ENCODE measurements at regions not wholly inside any gene's neighbourhood (a gene's known extent, or its start where the extent isn't known, plus 50 kb on each side); places are given as distances from the start of the nearest gene placed in this dataset.
"Not testable (repeated sequence)": the region's sequence is repeated elsewhere in the genome, so short reads cannot be mapped to it uniquely, and the experiment has no call there.

DNA sequence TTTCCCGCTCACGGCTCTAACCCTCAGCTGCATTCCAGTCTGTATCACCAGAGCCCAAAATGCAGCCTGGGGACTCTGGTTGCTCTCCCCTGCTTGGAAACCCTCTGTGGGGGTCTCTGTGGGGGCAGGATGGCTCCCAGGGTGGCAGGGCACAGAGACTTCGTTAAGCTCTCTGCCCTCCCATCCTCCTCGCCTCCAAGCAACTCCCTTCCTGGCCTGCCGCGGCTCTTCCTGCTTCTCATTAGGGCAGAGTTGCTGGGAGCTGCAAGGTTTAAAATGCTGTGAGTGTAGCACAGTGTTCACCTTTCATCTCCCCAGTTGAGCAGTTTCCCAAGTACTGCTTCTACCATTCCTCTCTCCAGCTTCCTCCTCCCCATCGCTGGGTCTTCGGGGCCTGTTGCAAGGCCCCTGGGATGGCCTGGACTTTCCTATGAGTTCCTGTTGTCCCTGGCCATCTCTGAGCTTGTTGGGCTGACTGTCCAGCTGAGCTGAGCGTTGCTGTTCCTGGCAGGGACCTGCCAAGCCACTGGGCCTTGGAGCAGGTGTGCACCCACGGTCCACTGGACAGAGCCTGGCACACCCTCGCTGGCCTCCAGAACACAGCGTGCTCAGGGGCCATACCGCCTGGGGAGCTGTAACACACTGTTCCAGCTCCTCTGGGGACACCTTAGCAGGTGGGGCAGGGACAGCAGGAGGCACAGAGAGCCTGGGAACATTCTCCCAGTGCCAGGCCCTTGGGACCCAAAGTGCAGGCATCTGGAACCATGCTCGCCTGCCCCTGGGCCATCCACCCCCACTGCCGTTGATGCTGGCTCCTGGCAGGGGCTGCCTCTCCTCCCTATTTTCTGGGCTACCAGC lies 188.4 kb downstream of the C9orf50 start:
- DNase-seq (ENCODE audit: low read depth), result no peak

- no peak for DNase-seq (ENCODE audit: low read depth)
Observed at GRCh38 chr9:129430940-129431643, 189.8 kb downstream of the C9orf50 start.

DNA sequence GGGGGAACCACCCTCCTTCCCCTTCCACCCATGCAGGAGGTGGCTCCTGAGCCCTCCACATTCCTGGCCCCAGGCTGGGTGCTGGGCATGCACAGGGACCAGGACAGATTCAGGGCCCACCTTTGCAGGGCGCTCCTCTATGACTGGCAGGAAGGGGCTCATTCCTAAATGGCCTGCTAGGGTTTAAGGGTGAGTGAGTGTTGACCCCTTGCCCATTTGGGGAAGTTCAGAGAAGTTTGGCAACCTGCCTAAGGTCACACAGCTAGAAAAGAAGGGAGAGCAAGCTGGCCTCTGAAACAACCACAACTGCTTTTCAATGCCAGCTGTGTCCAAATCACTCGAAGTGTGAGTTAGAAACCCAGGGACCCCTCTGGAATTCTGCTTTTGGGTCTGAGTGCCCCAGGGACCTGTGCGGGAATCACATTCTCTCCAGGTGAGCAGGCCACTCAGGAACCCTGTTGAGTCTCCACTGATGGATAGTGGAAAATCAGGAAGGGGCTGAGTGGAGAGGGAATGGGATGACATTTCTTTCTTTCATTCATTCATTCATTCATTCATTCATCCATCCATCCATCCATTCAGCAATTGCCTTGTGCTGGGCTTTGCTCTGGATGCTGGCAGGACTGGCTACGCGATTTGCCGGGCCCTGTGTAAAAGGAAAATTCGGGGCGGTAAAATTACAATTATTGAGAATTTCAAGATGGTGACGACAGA lies 191.9 kb downstream of the C9orf50 start:
- DNase-seq (ENCODE audit: low read depth), result no peak

- no peak for DNase-seq (ENCODE audit: low read depth)
Observed at GRCh38 chr9:129427149-129427548, 193.8 kb downstream of the C9orf50 start.

- DNase-seq (ENCODE audit: low read depth), result not testable (repeated sequence)
Observed at GRCh38 chr9:129423755-129424154, 197.1 kb downstream of the C9orf50 start.

DNA sequence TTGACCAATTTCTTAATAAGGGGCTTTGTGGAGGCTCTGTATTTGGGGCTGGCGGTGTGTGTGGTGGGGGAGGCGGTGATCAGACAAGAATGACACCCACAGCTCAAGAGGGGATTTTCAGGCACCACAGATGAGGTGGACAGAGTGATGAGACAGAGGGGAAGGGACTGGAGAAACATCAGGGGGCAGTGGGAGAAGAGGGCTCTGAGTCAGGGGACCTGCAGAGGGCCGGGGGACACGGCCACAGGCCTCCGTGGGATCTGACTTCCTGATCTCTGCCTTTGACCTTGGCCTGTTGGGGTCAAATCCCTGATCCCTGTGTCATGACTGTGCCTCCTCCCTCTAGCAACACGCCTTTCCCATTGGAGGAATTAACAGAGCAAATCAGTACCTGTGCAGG lies 197.7 kb downstream of the C9orf50 start:
- no peak for DNase-seq (ENCODE audit: low read depth)

DNA sequence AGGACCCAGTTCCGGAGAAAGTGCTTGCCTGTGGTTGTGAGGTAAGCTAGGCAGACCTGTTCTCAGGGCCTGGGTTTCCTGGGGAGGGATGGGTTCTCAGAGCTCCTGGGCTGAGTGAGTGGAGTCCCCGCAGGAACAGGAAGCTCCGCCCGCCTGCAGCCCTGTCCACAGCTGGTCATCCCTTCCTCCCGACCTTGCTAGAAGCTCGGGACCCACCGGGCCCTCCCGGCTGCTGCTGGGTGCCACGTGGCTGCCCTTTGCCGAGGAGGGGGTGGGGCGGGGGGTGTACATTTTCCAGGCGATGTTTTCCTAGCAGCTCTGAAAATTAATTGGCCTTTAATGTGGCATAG lies 198.1 kb downstream of the C9orf50 start:
- no peak for DNase-seq (ENCODE audit: low read depth)

DNA sequence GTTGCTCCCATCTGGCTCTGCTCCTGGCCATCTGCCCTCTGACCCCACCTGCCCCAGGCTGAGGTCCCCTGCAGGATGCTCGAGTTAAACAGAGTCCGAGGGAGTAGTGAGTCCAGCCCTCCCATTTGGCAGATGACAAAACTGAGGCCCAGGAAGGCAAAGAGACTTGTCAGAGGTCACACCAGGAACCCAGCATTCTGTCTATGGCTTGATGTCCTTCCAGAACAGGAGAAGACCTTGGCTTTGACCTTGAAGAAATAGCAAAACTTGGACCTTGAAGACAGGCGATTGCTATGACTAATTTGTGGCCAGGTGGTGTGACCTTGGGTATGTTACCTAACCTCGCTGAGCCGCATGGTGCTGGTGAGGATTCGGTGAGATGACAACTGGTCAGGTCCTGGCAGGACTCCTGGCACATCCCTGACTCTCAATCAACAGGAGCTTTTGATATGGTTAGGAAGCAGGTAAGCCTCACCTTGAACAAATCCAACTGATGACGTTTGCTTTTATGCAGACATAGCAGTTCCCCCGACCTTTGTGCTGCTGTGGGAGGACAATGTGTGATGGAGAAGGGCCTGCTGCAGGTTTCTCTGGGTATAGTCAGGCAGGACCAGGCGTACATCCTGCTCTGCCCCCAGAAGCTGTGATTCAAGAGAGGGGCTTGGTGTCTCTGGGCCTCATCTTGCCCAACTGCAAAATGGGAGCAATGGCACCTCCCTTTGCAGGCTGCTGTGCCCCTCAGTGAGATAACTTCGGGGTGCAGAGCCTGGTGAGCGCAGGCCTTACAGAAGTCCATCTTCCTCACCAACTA lies 198.7 kb downstream of the C9orf50 start:
- no peak for DNase-seq (ENCODE audit: low read depth)

GRCh38 chr9:129421371-129421770 lies 199.5 kb downstream of the C9orf50 start:
- no peak for DNase-seq (ENCODE audit: low read depth)

- no peak for DNase-seq (ENCODE audit: low read depth)
Observed at GRCh38 chr9:129420721-129421120, 200.2 kb downstream of the C9orf50 start.

DNA sequence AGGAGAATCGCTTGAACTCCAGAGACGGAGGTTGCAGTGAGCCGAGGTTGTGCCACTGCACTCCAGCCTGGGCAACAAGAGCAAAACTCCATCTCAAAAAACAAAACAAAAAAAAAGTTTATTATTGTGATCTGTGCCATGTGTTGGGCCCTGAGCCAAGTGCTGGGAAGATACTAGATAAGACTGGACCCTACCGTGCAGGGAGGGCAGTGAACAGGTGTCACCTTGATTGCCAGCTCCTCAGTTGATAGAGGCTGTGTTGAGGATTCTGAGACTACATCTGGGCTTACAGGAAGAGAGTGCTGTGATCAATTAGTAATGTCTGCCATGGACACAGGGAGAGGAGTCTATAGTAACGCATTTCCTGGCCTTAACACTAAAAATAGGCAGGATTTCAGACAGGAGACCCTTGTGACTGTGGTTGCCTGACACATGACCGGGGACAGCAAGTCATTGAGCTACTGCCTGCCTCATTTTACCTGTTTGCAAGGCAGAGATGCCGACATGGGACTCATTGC lies 201.5 kb downstream of the C9orf50 start:
- no peak for DNase-seq (ENCODE audit: low read depth)

GRCh38 chr9:129418451-129418850 lies 202.4 kb downstream of the C9orf50 start:
- DNase-seq (ENCODE audit: low read depth), result no peak

DNA sequence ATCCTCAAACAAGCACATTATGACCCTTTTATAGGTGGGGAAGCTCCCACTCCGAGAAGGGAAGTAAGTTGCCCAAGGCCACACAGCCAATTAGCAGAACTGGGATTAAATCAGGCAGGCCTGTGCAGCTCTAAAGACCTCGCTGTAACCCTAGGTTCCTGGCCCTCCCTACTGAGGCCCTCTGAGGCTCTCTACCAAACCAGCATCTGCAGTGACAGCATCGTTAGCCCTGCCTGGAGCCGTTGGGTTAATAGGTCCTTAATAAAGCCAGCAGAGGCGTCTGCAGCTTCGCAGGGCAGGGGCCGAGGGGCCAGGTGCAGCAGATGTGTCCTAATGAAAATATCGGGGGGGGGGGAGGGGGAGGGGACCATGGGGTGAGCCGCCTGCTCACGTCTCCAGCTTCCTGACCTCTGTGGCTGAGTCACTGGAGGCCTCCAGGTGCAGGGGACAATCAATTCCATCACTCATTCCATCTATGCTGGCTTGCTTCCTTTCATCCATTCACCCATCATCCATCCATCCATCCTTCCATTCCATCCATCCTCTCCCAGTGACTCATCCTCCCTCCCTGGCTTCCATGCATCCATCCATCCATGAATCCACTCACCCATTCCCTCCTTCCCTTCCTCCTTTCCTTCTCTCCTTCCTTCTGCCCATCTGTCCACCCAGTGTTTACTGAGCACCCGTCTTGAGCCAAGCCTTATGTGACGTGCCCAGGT lies 203.9 kb downstream of the C9orf50 start:
- DNase-seq (ENCODE audit: low read depth), result no peak

DNA sequence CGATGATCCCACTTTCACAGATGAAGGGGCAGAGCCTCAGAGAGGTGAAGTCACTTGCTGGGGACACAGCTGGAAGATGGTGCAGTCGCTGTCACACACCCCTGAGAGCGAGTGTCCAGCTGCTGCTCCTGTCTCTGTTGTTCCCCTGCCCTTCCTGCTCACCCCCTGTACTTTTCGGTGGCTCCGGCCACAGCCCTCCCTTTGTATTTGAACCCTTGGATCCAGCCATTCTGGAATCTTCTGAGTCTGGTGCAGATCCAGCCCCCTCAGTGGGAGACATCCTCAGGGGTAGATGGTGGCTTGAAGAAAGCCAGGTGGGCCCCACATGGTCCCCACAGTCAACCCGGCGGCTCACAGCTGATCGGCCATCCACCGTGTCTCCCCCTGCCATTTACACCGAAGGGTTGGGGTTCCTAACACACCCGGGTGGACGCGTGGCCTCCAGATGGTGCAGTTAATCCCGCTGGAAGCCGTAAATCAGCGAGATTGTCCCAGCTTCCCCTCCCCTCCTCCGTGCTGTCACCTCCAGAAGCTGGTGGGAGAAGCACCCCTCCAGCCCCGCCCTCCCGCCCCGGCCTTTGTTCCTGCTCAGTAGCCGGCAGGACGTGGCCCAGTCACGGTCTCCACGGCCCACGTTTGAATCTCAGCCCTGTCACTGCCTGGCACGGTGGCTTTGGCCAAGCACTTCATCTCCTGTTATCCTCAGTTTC lies 204.8 kb downstream of the C9orf50 start:
- DNase-seq (ENCODE audit: low read depth), result no peak

- no peak for DNase-seq (ENCODE audit: low read depth)
Observed at GRCh38 chr9:129414993-129415941, 205.6 kb downstream of the C9orf50 start.

- DNase-seq (ENCODE audit: low read depth), result peak; percentile 11
Observed at GRCh38 chr9:129414377-129414992, 206.4 kb downstream of the C9orf50 start.

DNA sequence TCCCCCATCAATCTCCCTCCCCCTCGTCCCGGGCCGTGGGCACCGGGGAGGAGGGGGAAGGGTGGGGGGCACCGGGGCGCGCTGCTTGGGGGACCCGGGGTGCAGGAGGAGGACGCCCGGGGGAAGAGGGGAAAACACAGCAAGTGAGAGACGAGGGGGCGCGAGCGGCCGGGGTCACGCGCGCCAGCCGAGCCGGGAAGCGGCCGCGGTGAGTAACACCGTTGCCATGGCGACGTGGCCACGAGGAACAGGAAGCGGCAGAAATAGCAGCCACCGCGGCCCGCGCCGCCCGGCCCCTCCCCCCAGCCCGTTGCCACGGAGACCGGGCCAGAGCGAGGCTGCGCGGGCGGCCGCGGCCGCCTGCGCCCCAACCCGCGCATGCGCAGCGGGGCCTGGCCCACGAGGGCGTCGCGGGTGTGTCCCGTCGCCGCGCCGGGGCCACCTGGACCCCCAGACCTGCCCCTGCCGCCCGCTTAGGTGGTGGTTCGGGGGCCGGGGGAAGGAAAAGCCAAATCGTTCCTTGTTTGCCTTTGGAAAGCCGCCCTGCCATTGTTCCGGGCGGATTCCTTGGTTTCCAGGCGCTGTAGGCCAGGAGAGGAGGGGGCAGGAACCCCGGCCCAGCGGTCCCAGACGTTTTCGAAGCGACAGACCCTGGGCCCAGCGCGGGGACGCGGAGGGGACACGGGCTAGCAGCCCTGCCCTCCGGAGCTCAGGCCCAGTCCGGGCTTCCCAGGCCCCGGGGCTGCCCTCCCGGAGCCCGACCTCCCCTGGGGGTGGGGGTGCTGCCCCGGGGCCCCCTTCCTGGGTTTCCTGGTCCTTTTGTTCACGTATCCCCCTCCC lies 207.1 kb downstream of the C9orf50 start:
- peak; percentile 52 for DNase-seq (ENCODE audit: low read depth)

Measured in non-pigmented ciliary epithelial cell (primary cell).